ENCODE measurements at regions not wholly inside any gene's neighbourhood (a gene's known extent, or its start where the extent isn't known, plus 50 kb on each side); places are given as distances from the start of the nearest gene placed in this dataset.

DNA sequence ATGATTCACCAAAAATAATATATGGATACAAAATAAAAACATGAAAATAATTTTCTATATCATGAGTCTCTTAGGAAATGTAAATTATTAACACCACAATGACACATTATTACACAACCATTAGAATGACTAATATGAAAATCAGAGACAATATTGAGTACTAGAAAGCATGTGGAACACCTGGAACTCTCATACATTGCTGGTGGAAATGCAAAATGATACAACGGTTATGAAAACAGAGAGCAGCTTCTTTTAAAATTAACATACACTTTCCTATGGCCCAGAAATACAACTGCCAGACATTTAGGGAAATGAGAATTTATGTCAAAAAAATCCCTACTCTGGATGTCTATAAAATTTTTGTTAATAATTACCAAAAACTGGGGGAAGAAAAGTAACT lies 853.3 kb upstream of the MAN1A1 start:
- DNase-seq = no peak

DNA sequence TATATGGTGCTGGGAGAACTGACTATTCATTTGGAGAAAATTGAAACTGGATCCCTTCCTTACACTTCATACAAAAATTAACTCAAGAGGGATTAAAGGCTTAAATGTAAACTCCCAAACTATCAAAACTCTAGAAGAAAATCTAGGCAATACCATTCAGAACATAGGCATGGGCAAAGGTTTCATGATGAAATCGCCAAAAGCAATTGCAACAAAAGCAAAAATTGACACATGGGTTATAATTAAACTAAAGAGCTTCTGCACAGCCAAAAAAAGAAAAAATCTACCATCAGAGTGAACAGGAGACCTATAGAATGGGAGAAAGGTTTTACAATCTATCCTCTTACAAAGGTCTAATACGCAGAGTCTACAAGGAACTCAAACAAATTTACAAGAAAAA lies 851.3 kb upstream of the MAN1A1 start:
- no peak for DNase-seq

- DNase-seq = no peak
Observed at GRCh38 chr6:120198033-120198432, 848.5 kb upstream of the MAN1A1 start.

DNA sequence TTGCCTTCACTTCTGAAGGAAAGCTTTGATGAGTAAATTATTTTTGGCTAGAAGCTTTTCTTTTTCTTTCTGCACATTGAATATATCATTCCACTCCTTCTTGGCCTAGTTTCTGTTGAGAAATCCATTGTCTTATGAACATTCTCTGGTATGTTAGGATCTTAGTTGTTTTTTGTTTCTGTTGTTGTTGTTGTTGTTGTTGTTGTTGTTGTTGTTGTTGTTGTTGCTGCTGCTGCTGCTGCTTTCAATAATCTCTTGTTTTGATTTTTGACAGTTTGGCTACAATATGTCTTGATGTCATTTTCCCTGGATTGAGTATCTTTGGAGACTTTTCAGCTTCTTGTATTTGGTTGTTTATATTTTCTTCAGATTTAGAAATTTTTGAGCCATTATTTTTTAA lies 836.5 kb upstream of the MAN1A1 start:
- DNase-seq = no peak

DNA sequence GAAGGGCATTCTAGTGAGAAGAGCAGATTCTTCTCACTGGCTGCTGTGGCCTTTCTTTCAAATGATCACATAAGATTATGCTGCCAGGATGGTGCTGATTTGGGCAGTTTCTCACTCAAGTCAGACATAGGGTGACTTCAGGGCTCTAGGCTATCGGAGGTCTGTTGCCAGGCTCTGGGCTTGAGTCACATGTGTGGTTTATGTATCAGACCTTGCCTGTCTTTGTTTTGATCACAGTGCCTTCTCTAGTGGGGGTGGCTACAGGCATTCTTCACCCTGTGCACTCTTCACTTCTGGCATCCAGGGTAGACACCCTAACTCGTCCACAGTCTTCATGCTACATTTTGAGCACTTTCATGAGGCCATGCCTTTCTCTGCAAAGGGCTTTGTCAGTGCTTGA lies 823.7 kb upstream of the MAN1A1 start:
- DNase-seq = no peak

DNA sequence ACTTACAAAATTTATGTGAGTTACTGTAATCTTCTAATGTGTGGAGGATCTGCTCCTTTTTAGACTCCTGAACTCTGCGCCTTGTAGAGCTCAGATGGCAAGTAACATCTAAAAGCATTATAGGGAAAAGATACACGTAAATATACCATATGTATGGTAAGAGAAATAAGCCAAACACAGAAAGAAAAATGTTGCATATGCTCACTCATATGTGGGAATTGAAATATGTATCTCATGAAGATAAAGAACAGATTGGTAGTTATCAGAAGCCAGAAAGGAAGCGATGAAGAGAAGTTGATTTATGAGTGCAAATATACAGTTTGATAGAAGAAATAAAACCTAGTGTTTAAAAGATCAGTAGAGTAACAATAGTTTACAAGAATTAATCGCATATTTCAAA lies 815.0 kb upstream of the MAN1A1 start:
- no peak for DNase-seq

- no peak for DNase-seq
Observed at GRCh38 chr6:120157873-120158272, 808.3 kb upstream of the MAN1A1 start.

- DNase-seq = no peak
Observed at GRCh38 chr6:120147071-120147871, 797.7 kb upstream of the MAN1A1 start.

GRCh38 chr6:120141601-120142000 lies 792.0 kb upstream of the MAN1A1 start:
- no peak for DNase-seq

DNA sequence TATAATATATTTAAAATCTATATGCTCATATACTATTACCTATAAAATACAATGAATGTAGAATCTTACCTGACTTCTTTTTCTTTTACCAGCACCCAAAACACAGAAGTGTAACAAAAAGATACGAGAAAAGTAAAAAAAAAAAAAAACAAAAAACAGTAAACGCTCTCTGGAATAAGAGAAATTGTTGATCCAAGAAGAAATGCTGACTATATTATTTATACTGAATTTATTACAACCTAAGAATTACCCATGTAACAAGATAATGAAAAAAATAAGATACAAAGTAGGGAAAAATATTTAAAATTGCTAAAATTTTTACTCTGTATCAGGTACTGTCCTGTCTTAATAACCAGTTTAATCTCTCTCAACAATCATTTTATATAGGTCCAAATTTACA lies 787.9 kb upstream of the MAN1A1 start:
- no peak for DNase-seq

GRCh38 chr6:120129228-120129627 lies 779.7 kb upstream of the MAN1A1 start:
- DNase-seq = no peak

DNA sequence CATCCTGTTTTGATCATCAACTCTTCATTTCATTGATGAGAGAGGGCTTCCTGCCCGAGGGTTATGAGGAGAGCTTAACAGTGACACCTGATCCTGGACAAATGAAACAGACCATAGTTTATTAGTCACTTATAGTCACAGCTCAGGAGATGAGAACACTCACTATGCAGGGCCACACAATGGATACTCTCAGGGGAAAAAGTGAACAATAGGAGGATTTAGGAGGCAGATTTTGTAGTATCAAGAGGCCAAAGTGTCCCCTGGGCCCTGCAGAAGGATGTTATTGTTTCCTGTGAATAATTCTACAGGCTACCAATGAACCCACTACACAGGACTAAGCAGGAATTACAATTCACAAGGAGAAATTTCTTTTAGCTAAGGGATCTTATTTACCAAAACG lies 772.8 kb upstream of the MAN1A1 start:
- DNase-seq = no peak

DNA sequence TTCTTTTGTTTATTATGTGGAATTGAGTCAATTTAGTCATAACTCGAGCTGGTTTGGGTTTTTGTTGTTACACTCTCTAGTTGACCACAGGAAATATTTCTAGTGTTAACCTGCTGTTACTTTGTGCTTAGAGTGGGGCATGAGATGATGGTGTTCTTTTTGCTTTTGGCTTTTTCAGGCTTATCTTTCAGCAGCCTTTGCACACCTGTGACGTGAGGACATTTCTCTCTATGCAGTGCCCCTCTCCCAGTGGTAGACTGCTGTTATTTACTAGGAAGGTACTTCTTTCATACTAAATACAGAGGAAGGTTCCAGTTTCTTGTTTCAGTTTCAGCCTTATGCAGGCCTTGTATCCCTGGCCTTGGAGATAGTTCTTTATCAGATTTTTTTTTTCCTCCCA lies 766.8 kb upstream of the MAN1A1 start:
- no peak for DNase-seq

- DNase-seq = no peak
Observed at GRCh38 chr6:120112980-120113379, 763.4 kb upstream of the MAN1A1 start.

- no peak for DNase-seq
Observed at GRCh38 chr6:120111001-120111400, 761.4 kb upstream of the MAN1A1 start.

DNA sequence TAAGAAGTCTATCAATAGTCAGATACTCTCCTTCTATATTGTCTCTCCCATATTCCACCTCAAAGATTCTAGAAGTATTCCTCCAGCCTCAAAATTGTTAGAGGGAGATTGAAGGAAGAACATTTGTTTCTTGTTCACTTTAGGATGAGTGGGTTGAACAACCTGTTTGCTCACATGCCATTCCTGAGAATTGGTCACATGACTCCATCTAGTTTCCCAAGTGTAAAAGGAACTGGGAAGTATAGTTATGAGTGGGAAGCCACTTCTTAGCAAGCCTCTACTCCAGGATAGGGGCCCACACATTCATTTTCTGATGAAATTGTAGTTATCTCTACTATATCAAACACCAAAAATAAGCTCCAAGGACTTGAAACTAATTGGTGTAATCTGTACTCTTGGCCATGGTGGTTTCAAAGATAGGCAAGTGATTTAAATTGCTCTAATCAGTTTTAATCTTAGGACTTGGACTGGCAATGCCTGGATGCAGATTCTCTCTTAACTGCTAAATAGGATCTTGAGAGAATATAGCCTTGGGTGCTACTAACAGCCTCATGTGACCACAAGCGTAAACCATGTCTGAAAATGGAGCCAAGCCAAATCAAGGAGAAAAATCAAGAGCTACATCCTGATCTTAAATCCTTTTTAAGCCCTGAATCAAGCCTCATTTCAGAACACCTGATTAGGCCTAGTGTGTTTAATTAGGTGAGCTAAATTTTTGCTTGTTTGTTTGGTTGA lies 758.7 kb upstream of the MAN1A1 start:
- no peak for DNase-seq

DNA sequence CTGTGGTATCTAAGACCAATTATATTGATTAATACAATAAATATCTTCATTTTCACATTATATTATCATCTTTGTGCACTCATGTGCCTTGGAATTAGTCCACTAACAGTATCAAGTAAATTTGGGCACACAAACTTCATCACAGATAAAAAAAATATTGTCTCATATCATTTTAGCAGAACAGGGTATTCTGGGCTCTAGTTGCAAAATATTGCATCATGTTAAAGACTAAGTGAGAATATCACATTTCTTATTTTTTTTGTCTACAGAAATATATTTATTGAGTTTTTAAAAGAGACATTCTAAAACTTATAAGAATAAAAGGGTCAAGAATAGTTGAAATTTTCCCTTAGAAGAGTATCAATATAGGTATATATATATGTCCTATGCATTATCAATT lies 754.1 kb upstream of the MAN1A1 start:
- no peak for DNase-seq

DNA sequence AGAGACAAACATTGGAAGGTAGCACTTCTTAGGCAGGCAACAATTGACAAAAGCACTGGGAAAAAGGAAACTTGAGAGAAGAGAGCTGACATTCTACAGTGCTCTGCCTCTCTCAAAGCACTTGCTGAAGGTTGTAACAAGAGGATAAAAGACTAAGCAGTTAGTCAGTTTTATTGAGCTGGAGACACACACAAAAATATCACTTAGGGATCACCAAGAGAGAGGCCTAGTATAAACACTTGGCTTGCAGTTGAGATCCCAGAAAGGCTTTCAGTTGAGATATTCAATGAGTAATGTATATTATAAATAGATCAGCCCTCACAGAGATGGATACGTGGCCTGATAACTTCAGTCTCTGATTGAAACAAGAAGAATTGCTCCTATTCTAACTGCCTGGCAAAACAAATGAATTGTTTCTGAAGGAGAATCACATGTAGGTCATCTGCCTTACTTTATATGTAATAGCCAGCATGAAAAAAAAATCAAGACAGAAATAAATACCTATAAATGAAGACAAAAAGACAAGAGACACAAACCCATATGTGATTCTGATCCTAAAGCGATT lies 747.2 kb upstream of the MAN1A1 start:
- no peak for DNase-seq

GRCh38 chr6:120083186-120083585 lies 733.6 kb upstream of the MAN1A1 start:
- DNase-seq = no peak

DNA sequence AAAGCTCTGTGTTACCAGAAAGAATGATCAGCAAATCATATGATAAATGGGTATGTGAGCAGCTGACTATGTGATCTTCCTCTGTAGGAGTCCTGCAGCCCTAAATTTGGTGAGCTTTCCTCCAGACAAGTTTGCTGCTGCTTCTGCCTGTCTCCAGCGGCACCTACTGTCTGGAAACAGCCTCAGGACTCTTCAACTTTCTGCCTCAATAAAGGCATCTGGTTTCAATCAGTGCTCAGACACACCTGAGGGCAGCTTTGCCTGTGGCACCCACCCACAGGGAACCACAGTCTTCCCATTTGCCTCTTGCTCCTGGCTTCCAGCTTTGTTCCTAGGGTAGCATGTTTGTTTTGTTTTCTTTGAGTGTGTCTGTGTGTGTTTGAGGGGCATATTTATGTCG lies 727.9 kb upstream of the MAN1A1 start:
- DNase-seq = no peak

DNA sequence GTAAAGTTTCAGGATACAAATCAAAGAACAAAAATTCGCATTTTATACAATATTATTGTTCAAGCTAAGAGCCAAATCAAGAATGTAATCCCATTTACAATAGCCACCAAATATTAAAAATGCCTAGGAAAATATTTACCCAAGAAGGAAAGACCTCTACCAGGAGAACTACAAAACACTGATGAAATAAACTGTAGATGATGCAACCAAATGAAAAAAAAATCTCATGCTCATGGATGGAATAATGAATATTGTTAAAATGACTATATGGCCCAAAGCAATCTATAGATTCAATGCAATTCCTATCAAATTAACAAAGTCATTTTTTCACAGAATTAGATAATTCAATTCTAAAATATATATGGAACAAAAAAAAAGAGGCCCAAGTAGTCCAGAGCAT lies 708.8 kb upstream of the MAN1A1 start:
- no peak for DNase-seq

DNA sequence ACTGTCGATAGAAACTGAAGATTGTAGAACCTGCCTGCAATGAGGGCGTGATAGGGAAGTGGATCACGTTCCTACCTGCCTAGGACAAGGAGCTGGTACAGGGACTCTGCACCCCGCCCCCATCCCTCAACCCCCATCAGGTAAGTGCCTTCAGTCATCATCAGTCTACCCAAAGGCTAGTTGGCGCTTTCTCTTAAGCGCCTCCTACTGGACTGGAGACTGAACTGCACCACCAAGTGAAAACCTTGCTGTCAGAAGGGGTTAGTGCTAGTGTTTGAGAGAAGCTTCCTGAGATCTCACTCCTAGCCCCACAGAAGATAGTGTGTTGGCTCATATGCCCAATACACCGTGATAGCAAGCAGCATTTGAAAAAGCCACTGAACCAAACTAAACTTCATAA lies 706.5 kb upstream of the MAN1A1 start:
- DNase-seq = peak; percentile 5

- no peak for DNase-seq
Observed at GRCh38 chr6:120055071-120055470, 705.5 kb upstream of the MAN1A1 start.

- no peak for DNase-seq
Observed at GRCh38 chr6:120039664-120040063, 690.1 kb upstream of the MAN1A1 start.

Data from CD4-positive, alpha-beta T cell treated with Interleukin-10 for 1 hour (primary cell).